H9 (cell line): ENCODE measurements at regions not wholly inside any gene's neighbourhood (a gene's known extent, or its start where the extent isn't known, plus 50 kb on each side); places are given as distances from the start of the nearest gene placed in this dataset.

ENCODE experiments used
- DNase-seq: peaks from one replicate; pipeline ENCODE4 v3.0.0-alpha.2; 2017
- H2AFZ ChIP-seq: one replicate; pipeline ENCODE4 v1.6.1; 2013; ENCODE audit warnings: mild to moderate bottlenecking, low read length, control low read depth, moderate library complexity
- H2AK5ac ChIP-seq: 2 replicates; pipeline ENCODE4 v1.6.1; 2013; ENCODE audit warnings: low read length, control low read depth, mixed read lengths; ENCODE audit not compliant: insufficient read length
- H2BK120ac ChIP-seq: one replicate; pipeline ENCODE4 v1.6.1; 2013; ENCODE audit warnings: low read depth, mild to moderate bottlenecking, low read length, control low read depth, inconsistent platforms; ENCODE audit not compliant: poor library complexity, severe bottlenecking
- H2BK12ac ChIP-seq: 2 replicates; pipeline ENCODE4 v1.6.1; 2013; ENCODE audit warnings: low read length, control low read depth, mixed read lengths, low read depth; ENCODE audit not compliant: insufficient read length
- H2BK15ac ChIP-seq: 2 replicates; pipeline ENCODE4 v1.6.1; 2013; ENCODE audit warnings: low read depth, low read length, control low read depth
- H2BK20ac ChIP-seq: one replicate; pipeline ENCODE4 v1.6.1; 2013; ENCODE audit warnings: low read depth, mild to moderate bottlenecking, low read length, control low read depth, inconsistent platforms; ENCODE audit not compliant: poor library complexity, severe bottlenecking
- H2BK5ac ChIP-seq: 2 replicates; pipeline ENCODE4 v1.6.1; 2013; ENCODE audit warnings: low read length, control low read depth, mixed read lengths; ENCODE audit not compliant: insufficient read length
- H3K14ac ChIP-seq: 2 replicates; pipeline ENCODE4 v1.6.1; 2013; ENCODE audit warnings: low read length, control low read depth; ENCODE audit not compliant: insufficient read depth
- H3K18ac ChIP-seq: 2 replicates; pipeline ENCODE4 v1.6.1; 2013; ENCODE audit warnings: low read depth, mild to moderate bottlenecking, mixed read lengths, low read length, control low read depth; ENCODE audit not compliant: insufficient read length
- H3K23ac ChIP-seq: 2 replicates; pipeline ENCODE4 v1.6.1; 2013; ENCODE audit warnings: low read length, control low read depth, mixed read lengths, low read depth; ENCODE audit not compliant: insufficient read length
- H3K23me2 ChIP-seq: 2 replicates; pipeline ENCODE4 v1.6.1; 2013; ENCODE audit warnings: low read depth, mild to moderate bottlenecking, mixed read lengths, low read length, control low read depth; ENCODE audit not compliant: insufficient read length, poor library complexity, severe bottlenecking
- H3K27ac ChIP-seq: 2 replicates; pipeline ENCODE4 v1.5.1; 2013; ENCODE audit warnings: low read length, control low read depth, mixed read lengths, low read depth; ENCODE audit not compliant: insufficient read length
- H3K27me3 ChIP-seq: 2 replicates; pipeline ENCODE4 v1.6.1; 2013; ENCODE audit warnings: low read length, control low read depth, inconsistent platforms; ENCODE audit not compliant: insufficient read depth
- H3K4ac ChIP-seq: 2 replicates; pipeline ENCODE4 v1.6.1; 2013; ENCODE audit warnings: low read depth, mild to moderate bottlenecking, control low read depth, inconsistent platforms, low read length, moderate library complexity
- H3K4me1 ChIP-seq: 2 replicates; pipeline ENCODE4 v1.6.1; 2013; ENCODE audit warnings: low read length, control low read depth, inconsistent platforms; ENCODE audit not compliant: insufficient read depth
- H3K4me2 ChIP-seq: 2 replicates; pipeline ENCODE4 v1.6.1; 2013; ENCODE audit warnings: low read length, control low read depth, mixed read lengths; ENCODE audit not compliant: insufficient read length, insufficient read depth
- H3K56ac ChIP-seq: 2 replicates; pipeline ENCODE4 v1.6.1; 2013; ENCODE audit warnings: low read depth, mild to moderate bottlenecking, mixed read lengths, low read length, control low read depth; ENCODE audit not compliant: insufficient read length
- H3K79me1 ChIP-seq: 2 replicates; pipeline ENCODE4 v1.6.1; 2013; ENCODE audit warnings: low read depth, mild to moderate bottlenecking, moderate library complexity, low read length, control low read depth, inconsistent platforms; ENCODE audit not compliant: insufficient read depth, poor library complexity, severe bottlenecking
- H3K79me2 ChIP-seq: 2 replicates; pipeline ENCODE4 v1.6.1; 2013; ENCODE audit warnings: low read length, control low read depth, inconsistent platforms; ENCODE audit not compliant: insufficient read depth
- H3K9ac ChIP-seq: 2 replicates; pipeline ENCODE4 v1.6.1; 2013; ENCODE audit warnings: low read length, control low read depth, mixed read lengths; ENCODE audit not compliant: insufficient read length; ENCODE audit errors: extremely low read depth
- H3K9me3 ChIP-seq: one replicate; pipeline ENCODE4 v1.6.1; 2013; ENCODE audit warnings: low read depth, low read length, inconsistent platforms; ENCODE audit not compliant: control insufficient read depth
- H3T11ph ChIP-seq: one replicate; pipeline ENCODE4 v1.6.1; 2013; ENCODE audit warnings: mild to moderate bottlenecking, low read length, control low read depth, inconsistent platforms
- H4K20me1 ChIP-seq: one replicate; pipeline ENCODE4 v1.6.1; 2013; ENCODE audit not compliant: control insufficient read depth, insufficient read length, insufficient read depth
- H4K5ac ChIP-seq: 2 replicates; pipeline ENCODE4 v1.6.1; 2013; ENCODE audit warnings: low read depth, mild to moderate bottlenecking, mixed read lengths, low read length, control low read depth; ENCODE audit not compliant: insufficient read length
- H4K8ac ChIP-seq: replicated peaks from 2 replicates; pipeline ENCODE4 v1.6.1; 2013; ENCODE audit warnings: low read length, control low read depth, mixed read lengths, low read depth; ENCODE audit not compliant: insufficient read length
- H4K91ac ChIP-seq: 2 replicates; pipeline ENCODE4 v1.6.1; 2013; ENCODE audit warnings: low read depth, mild to moderate bottlenecking, moderate library complexity, mixed read lengths, low read length, control low read depth; ENCODE audit not compliant: insufficient read length
- H3K27ac Mint-ChIP-seq, 3 experiments: 2 replicates in 2 of 3; 3 replicates in 1 of 3; pipeline ENCODE4 v1.8.0; 2020 to 2021; ENCODE audit warnings: mixed read lengths in 3 of 3, mild to moderate bottlenecking in 1 of 3, moderate library complexity in 1 of 3
- H3K27me3 Mint-ChIP-seq: 2 replicates; pipeline ENCODE4 v1.8.0; 2021; ENCODE audit warnings: low read depth, mild to moderate bottlenecking, moderate library complexity, mixed read lengths
- H3K36me3 Mint-ChIP-seq, 3 experiments: 2 replicates in 2 of 3; 3 replicates in 1 of 3; pipeline ENCODE4 v1.8.0; 2020 to 2021; ENCODE audit warnings: low read depth in 3 of 3, mixed read lengths in 3 of 3; ENCODE audit not compliant: insufficient read depth in 1 of 3
- H3K4me1 Mint-ChIP-seq, 2 experiments: 2 replicates each; pipeline ENCODE4 v1.8.0; 2020; ENCODE audit warnings: mixed read lengths in 2 of 2
- H3K4me3 Mint-ChIP-seq, 2 experiments: 2 replicates in 1 of 2; 3 replicates in 1 of 2; pipeline ENCODE4 v1.8.0; 2020 to 2021; ENCODE audit warnings: mild to moderate bottlenecking in 2 of 2, mixed read lengths in 2 of 2, moderate library complexity in 1 of 2
- H3K9me3 Mint-ChIP-seq, 2 experiments: 2 replicates in 1 of 2; 3 replicates in 1 of 2; pipeline ENCODE4 v1.8.0; 2020; ENCODE audit warnings: mild to moderate bottlenecking in 2 of 2, mixed read lengths in 2 of 2, moderate library complexity in 1 of 2
- CTCF ChIP-seq: fragments of 200-600 bp; sonication (generic); conservative IDR thresholded peaks from 3 replicates; pipeline ENCODE4 v1.8.0; 2021; ENCODE audit warnings: antibody characterized with exemption, mild to moderate bottlenecking
- WGBS: extraction: QIAGEN DNeasy Blood & Tissue Kit; methylation state at CpG from one replicate; pipeline ENCODE4 v1.1.7; 2013; ENCODE audit warnings: missing lambda C conversion rate, low lambda C conversion rate, mixed read lengths; ENCODE audit not compliant: insufficient read length; ENCODE audit errors: extremely low coverage; 5-methylcytosine and 5-hydroxymethylcytosine counted together

GRCh38 chr2:114063346-114063745, 173.5 kb downstream of the ACTR3 start:
- no peak overlapping the region for H3K4ac ChIP-seq
- H3K27me3 Mint-ChIP-seq, result peaks cover 14% of the 10 kb centered on the region
- H3K36me3 Mint-ChIP-seq, result no peaks in the 10 kb centered on the region
- no peak overlapping the region for H3K23ac ChIP-seq
- H4K91ac ChIP-seq, result no peak overlapping the region
- H2BK120ac ChIP-seq, result no peak overlapping the region
- H3K4me1 ChIP-seq, result no peaks in the 10 kb centered on the region; the same call in 1 of the 2 replicates
- H2BK15ac ChIP-seq, result no peak overlapping the region
- no peak overlapping the region for H3K9ac ChIP-seq
- DNase-seq, result no peak
- no CpG with 5 or more reads among the region's 4 CpGs for whole genome bisulfite sequencing
- no peak overlapping the region for H2BK12ac ChIP-seq
- no peak overlapping the region for H3T11ph ChIP-seq
- H3K27ac ChIP-seq, result no peak overlapping the region
- no peaks in the 10 kb centered on the region for H3K79me2 ChIP-seq
- no peak overlapping the region for H2BK5ac ChIP-seq
- no peak overlapping the region for H3K18ac ChIP-seq
- H2BK20ac ChIP-seq, result no peak overlapping the region
- no peak overlapping the region for H2AFZ ChIP-seq
- no peak overlapping the region for H3K4me3 Mint-ChIP-seq
- no peak overlapping the region for H3K27ac Mint-ChIP-seq
- peaks cover 10 to 11% of the 10 kb centered on the region in 2 experiments; a peak in 3 of 4 replicates for H3K4me1 Mint-ChIP-seq
- H4K20me1 ChIP-seq, result no peaks in the 10 kb centered on the region
- no peaks in the 10 kb centered on the region for H3K23me2 ChIP-seq
- no peaks in the 10 kb centered on the region; a peak in 1 of 5 replicates for H3K9me3 Mint-ChIP-seq
- H2AK5ac ChIP-seq, result no peak overlapping the region
- H3K14ac ChIP-seq, result no peak overlapping the region
- no peaks in the 10 kb centered on the region for H3K27me3 ChIP-seq
- H4K5ac ChIP-seq, result no peak overlapping the region
- no peak overlapping the region for H3K4me2 ChIP-seq
- no peak overlapping the region for H3K56ac ChIP-seq
- no peak for TF ChIP-seq CTCF
- no peaks in the 10 kb centered on the region for H3K9me3 ChIP-seq
- H3K79me1 ChIP-seq, result no peaks in the 10 kb centered on the region
- H4K8ac ChIP-seq, result no peak overlapping the region
